GM21367 (cell line): ENCODE measurements at regions not wholly inside any gene's neighbourhood (a gene's known extent, or its start where the extent isn't known, plus 50 kb on each side); places are given as distances from the start of the nearest gene placed in this dataset.
A peak's percentile ranks its signal among the peaks of the same experiment; 100 is the strongest.

Experiments used
- ATAC-seq: cut with Tn5 transposase; IDR thresholded peaks from one replicate; pipeline ENCODE4 v1.9.1; 2021; ENCODE audit not compliant: unreplicated experiment

GRCh38 chr2:204177251-204177976, 240.9 kb downstream of the ICOS start:
- ATAC-seq, result peak; percentile 15

DNA sequence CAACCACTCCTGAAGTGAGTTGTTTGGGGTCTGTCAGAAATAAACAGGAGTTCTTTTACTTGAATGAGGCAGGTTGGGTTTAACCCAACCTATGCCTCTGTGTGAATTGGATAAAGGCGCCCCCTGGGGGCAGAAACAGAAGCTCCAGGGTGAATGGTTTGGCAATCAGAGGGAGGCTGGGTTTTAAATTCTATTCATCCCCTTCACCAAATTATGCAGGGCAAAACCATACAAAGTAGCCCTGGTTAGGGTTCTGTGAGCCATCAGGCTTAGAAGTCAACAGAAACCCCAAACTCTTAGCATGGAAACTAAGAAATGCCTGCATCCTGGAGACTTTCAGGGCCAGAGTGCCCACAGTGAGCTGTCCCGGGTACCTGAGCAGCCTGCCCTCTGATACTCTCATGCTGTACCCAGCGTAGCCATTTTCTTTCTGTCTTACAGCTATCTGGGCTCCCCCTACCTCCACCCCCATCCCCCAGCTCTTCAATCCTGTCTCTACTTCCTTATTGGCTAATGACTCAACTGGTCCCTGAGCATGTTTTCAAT, 241.5 kb downstream of the ICOS start:
- ATAC-seq, result peak; percentile 93

DNA sequence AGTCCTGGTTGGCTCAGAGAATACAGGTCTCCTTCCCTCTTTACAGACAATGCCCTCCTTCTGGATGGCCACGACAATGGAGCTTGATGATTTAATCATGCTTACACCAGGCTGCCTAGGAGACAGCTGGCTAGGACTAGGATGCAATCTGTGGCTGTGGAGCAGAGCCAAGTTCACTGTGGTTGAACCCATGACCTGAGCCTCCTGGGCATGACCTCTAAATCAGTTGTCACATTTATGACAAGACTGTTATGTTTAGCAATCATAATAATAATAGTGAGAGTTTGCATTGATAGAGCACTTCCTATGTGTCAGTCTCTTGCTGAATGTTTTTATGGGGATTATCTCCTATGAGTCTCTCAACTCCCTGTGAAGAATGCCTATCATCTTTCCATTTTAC, 244.1 kb downstream of the ICOS start:
- no peak for ATAC-seq

- ATAC-seq, result no peak
Measured at GRCh38 chr2:204183608-204184007, 247.0 kb downstream of the ICOS start.

- no peak for ATAC-seq
Measured at GRCh38 chr2:204184226-204184625, 247.7 kb downstream of the ICOS start.

GRCh38 chr2:204187229-204188083, 250.9 kb downstream of the ICOS start:
- no peak for ATAC-seq

DNA sequence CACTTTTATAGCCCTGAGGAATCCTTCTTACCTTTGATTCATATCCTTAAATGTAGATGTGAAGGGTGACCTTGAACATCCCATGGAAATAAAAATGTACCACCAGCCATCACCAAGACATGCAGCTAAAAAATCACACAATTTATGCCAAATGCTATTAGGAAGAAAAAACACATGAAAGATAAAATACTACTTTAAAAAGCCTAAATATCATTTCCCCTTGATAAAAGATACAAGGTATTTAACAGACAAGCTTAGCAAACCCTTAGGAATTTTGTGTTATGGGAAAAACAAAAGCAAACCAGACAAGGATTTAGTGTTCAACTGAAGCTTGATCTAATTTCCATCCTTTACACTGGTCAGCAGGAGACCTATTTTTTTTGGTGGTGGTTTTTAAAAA, 255.0 kb downstream of the ICOS start:
- no peak for ATAC-seq

- ATAC-seq, result no peak
Measured at GRCh38 chr2:204195498-204195897, 258.9 kb downstream of the ICOS start.

DNA sequence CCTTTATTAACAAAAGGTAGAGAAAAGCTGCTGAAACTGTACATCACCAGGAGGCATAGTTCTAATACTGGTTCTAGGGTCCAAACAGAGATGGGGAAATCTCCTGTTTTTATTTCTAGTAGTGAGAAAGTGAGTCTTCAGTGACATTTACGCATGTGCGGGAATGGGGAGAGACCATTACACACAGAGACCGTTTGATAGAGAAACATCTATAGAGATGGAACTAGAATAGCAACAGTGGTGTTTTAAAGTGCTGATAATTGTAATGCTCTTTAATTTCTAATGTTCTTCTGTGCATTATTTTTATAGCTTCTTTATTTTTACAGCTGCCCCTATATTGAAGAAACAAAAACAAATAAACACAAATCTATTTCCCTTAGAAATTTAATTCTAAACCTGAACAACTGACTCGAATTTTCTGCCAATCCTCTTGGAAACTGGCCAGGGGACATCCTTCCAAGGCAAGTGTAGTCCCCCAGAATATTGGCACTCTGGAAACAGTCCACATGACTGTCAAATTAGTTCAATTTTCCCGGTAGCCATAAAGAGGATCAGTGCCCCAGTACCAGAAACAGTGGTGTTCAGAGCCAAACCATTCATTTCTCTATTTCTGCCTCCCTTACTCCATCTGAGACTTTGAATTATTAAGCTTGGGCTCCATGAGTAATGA, 260.9 kb downstream of the ICOS start:
- no peak for ATAC-seq

- no peak for ATAC-seq
Measured at GRCh38 chr2:204199357-204199756, 262.8 kb downstream of the ICOS start.

DNA sequence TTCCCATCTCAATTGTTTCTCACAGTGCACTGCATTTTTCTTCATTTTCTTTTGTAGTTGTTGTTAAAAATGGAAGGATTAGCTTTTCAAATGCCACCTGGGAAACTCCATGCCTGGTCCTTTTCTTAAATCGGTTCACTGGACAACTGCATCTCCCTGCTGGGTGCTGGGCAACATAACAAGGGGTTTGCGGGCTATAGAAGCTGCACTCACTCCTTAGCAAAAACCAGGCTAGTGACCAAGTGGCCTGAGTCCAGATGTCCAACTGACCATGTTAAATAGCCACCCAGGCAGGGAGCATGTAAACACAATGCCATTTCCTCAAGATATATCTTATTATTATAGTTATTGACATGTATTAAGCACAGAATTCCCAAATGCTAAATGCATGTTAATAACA, 264.9 kb downstream of the ICOS start:
- no peak for ATAC-seq

GRCh38 chr2:204202253-204202652, 265.7 kb downstream of the ICOS start:
- no peak for ATAC-seq

GRCh38 chr2:204203704-204204103, 267.1 kb downstream of the ICOS start:
- ATAC-seq, result no peak

GRCh38 chr2:204205082-204205481, 268.5 kb downstream of the ICOS start:
- ATAC-seq, result no peak

GRCh38 chr2:204205538-204205937, 269.0 kb downstream of the ICOS start:
- no peak for ATAC-seq

DNA sequence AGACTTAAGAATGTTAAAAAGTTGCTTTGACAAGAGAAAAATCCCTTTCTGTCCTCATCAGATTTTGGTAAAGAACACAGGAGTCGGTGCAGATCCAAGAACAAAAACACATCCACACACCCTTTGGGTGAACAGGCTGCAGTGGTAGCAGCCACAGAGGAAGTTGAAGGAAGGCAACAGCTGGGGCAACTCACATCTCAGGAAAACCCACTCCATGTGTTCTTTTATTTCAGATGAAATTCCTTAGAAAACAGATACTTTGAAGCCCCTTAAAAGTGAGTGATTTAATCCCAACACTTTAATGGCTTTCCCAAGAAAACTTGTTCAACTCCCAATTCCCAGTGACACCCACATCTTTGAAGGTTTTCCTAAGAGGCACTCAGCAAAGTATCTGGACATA, 271.3 kb downstream of the ICOS start:
- ATAC-seq, result no peak

DNA sequence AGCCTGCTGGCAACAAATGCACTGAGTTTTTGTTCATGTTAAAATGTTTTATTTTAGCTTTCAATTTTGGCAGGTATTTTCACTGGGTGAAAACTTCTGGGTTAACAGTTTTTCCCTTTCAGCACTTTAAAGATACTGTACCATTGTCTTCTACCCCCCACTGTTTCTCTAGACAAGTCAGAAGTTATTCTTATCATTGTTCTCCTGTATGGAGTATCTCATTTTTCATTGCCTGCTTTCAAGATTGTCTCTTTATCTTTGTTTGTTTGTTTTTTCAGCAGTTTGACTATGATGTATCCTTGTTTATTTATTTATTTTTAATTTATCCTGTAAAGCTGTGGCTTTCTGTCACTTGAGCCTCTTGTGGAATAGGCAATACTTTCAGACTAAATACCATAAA, 277.0 kb downstream of the ICOS start:
- no peak for ATAC-seq

DNA sequence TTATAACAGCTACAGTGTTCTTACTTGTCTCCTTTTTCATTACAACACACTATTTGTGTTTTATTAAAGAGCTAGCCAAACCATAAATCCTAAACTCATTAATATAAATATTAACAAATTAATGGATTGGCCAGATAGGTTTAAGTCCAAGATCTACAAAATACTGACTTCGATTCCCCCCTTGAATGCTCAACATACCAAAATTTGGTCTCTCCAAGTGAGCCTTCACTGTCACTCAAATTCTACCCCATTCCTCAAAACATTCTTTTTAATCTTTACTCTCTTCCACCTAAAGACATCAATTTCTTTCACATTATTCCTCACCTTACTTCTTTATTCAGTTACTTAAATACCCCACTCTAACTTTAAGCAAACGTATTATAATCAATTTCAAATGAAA, 281.5 kb downstream of the ICOS start:
- ATAC-seq, result no peak

- no peak for ATAC-seq
Measured at GRCh38 chr2:204219196-204219595, 282.6 kb downstream of the ICOS start.

DNA sequence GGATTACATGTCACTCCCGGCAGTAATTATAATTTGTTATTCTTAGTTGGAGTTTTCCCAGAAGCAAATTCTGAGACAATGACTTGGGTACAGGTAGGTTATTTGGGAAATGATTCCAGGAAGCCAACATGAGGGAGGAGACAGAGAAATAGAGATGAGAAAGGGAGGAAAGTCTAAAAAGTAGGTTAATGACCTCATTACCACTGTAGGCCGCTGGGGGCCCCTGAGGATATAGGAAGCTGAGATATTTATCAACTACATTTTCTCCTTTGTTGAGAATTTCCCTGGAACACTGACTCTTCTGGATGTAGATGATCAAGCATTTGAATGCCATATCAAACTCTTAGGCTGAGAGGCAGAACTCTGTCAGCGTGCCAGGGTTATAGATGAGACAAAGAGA, 284.3 kb downstream of the ICOS start:
- ATAC-seq, result no peak

DNA sequence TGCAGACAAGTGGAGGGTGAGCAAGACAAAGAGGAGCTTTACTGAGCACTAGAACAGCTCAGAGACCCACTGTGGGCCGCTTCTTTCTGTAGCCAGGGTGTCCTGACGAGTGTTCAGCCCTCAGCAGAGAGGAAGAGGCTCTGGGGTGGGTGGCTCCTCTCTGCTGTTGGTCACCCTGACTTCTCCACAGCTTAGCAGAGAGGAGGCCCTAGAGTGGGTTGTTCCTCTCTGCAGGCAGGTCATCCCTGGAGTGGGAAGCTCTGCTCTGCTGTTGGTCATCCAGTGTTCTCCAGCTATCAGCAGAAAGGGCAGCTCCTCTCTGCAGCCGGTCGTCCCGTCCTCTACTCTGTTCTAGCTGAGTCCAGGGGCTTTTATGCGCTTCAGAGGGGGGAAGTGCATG, 286.5 kb downstream of the ICOS start:
- ATAC-seq, result no peak

GRCh38 chr2:204223544-204223943, 287.0 kb downstream of the ICOS start:
- ATAC-seq, result no peak
